Stimulated activated memory B cell treated with anti-CD40 and anti-IgM and Interleukin-4, amounts not matched to agents 10 μg/mL and 1 μg/mL and 100 μg/mL, for 72 hours (primary cell): ENCODE measurements at regions not wholly inside any gene's neighbourhood (a gene's known extent, or its start where the extent isn't known, plus 50 kb on each side); places are given as distances from the start of the nearest gene placed in this dataset.

Experiments
- ATAC-seq: fragments of 150-1000 bp; cut with Tn5 transposase; 2 replicates; pipeline ENCODE4 v1.10.0; 2021
- H3K27ac Mint-ChIP-seq: one replicate; pipeline ENCODE4 v1.8.0; 2022; ENCODE audit warnings: mild to moderate bottlenecking, mixed read lengths
- H3K27me3 Mint-ChIP-seq: one replicate; pipeline ENCODE4 v1.8.0; 2022; ENCODE audit warnings: mixed read lengths
- H3K36me3 Mint-ChIP-seq: one replicate; pipeline ENCODE4 v1.8.0; 2022; ENCODE audit warnings: mixed read lengths
- H3K4me1 Mint-ChIP-seq: one replicate; pipeline ENCODE4 v1.8.0; 2022; ENCODE audit warnings: mixed read lengths
- H3K4me3 Mint-ChIP-seq: one replicate; pipeline ENCODE4 v1.8.0; 2022; ENCODE audit warnings: mild to moderate bottlenecking, moderate library complexity, mixed read lengths
- H3K9me3 Mint-ChIP-seq: one replicate; pipeline ENCODE4 v1.8.0; 2022; ENCODE audit warnings: mixed read lengths

GRCh38 chr2:16035747-16036745 is 95.7 kb downstream of the MYCN start:
- no peak overlapping the region for H3K27ac Mint-ChIP-seq
- ATAC-seq: no peak
- no peak overlapping the region for H3K4me3 Mint-ChIP-seq

GRCh38 chr2:16034975-16035746 is 94.8 kb downstream of the MYCN start:
- H3K27me3 Mint-ChIP-seq: peaks cover 9% of the 10 kb centered on the region
- no peaks in the 10 kb centered on the region for H3K9me3 Mint-ChIP-seq
- H3K4me1 Mint-ChIP-seq: no peaks in the 10 kb centered on the region
- H3K36me3 Mint-ChIP-seq: no peaks in the 10 kb centered on the region
- no peak overlapping the region for H3K4me3 Mint-ChIP-seq
- no peak overlapping the region for H3K27ac Mint-ChIP-seq
- ATAC-seq: no peak

More at GRCh38 chr2:16035747-16036745, 95.7 kb downstream of the MYCN start:
- Mint-ChIP-seq H3K27me3 (peaks cover 9% of the 10 kb centered on the region), H3K9me3 (no peaks in the 10 kb centered on the region), H3K36me3 (no peaks in the 10 kb centered on the region), H3K4me1 (no peaks in the 10 kb centered on the region)

GRCh38 chr2:16034151-16034974 is 94.0 kb downstream of the MYCN start:
- no peak overlapping the region for H3K27ac Mint-ChIP-seq
- no peaks in the 10 kb centered on the region for H3K36me3 Mint-ChIP-seq
- H3K27me3 Mint-ChIP-seq: peaks cover 2% of the 10 kb centered on the region
- ATAC-seq: no peak
- no peaks in the 10 kb centered on the region for H3K9me3 Mint-ChIP-seq
- no peaks in the 10 kb centered on the region for H3K4me1 Mint-ChIP-seq
- H3K4me3 Mint-ChIP-seq: no peak overlapping the region

- no peak overlapping the region for H3K4me3 Mint-ChIP-seq
- H3K27me3 Mint-ChIP-seq: no peaks in the 10 kb centered on the region
- no peaks in the 10 kb centered on the region for H3K4me1 Mint-ChIP-seq
- H3K36me3 Mint-ChIP-seq: no peaks in the 10 kb centered on the region
- ATAC-seq: no peak
- no peaks in the 10 kb centered on the region for H3K9me3 Mint-ChIP-seq
- no peak overlapping the region for H3K27ac Mint-ChIP-seq
These were observed 92.6 kb downstream of the MYCN start for GRCh38 chr2:16033032-16033293.

- no peaks in the 10 kb centered on the region for H3K36me3 Mint-ChIP-seq
- H3K27me3 Mint-ChIP-seq: no peaks in the 10 kb centered on the region
- no peaks in the 10 kb centered on the region for H3K9me3 Mint-ChIP-seq
- no peak for ATAC-seq
- H3K27ac Mint-ChIP-seq: no peak overlapping the region
- H3K4me1 Mint-ChIP-seq: no peaks in the 10 kb centered on the region
- H3K4me3 Mint-ChIP-seq: no peak overlapping the region
These were observed 92.1 kb downstream of the MYCN start for GRCh38 chr2:16032282-16033031.

- no peak overlapping the region for H3K4me3 Mint-ChIP-seq
- no peaks in the 10 kb centered on the region for H3K36me3 Mint-ChIP-seq
These were observed 91.5 kb downstream of the MYCN start for GRCh38 chr2:16031848-16032159.

GRCh38 chr2:16031058-16031847 is 90.9 kb downstream of the MYCN start:
- ATAC-seq: peak; percentile 10
- H3K4me3 Mint-ChIP-seq: no peak overlapping the region
- no peaks in the 10 kb centered on the region for H3K27me3 Mint-ChIP-seq
- no peak overlapping the region for H3K27ac Mint-ChIP-seq
- no peaks in the 10 kb centered on the region for H3K36me3 Mint-ChIP-seq
- H3K4me1 Mint-ChIP-seq: no peaks in the 10 kb centered on the region
- H3K9me3 Mint-ChIP-seq: no peaks in the 10 kb centered on the region

More at GRCh38 chr2:16031848-16032159, 91.5 kb downstream of the MYCN start:
- no peak overlapping the region for H3K27ac Mint-ChIP-seq
- no peaks in the 10 kb centered on the region for H3K27me3 Mint-ChIP-seq
- no peaks in the 10 kb centered on the region for H3K4me1 Mint-ChIP-seq
- no peak for ATAC-seq
- no peaks in the 10 kb centered on the region for H3K9me3 Mint-ChIP-seq

- H3K4me3 Mint-ChIP-seq: no peak overlapping the region
- H3K9me3 Mint-ChIP-seq: peaks cover 2% of the 10 kb centered on the region
- H3K27me3 Mint-ChIP-seq: no peaks in the 10 kb centered on the region
- H3K27ac Mint-ChIP-seq: no peak overlapping the region
- ATAC-seq: peak; percentile 41
- no peaks in the 10 kb centered on the region for H3K4me1 Mint-ChIP-seq
- no peaks in the 10 kb centered on the region for H3K36me3 Mint-ChIP-seq
These were observed 90.1 kb downstream of the MYCN start for GRCh38 chr2:16030206-16031057.

- ATAC-seq: no peak
- Mint-ChIP-seq H3K27ac (no peak overlapping the region), H3K4me3 (no peak overlapping the region), H3K36me3 (no peaks in the 10 kb centered on the region), H3K4me1 (no peaks in the 10 kb centered on the region), H3K27me3 (no peaks in the 10 kb centered on the region), H3K9me3 (peaks cover 5% of the 10 kb centered on the region)
These were observed 88.3 kb downstream of the MYCN start for GRCh38 chr2:16028644-16029043.

- no peak for ATAC-seq
- no peak overlapping the region for H3K27ac Mint-ChIP-seq
- peaks cover 5% of the 10 kb centered on the region for H3K9me3 Mint-ChIP-seq
- H3K4me3 Mint-ChIP-seq: no peak overlapping the region
- H3K36me3 Mint-ChIP-seq: no peaks in the 10 kb centered on the region
- H3K27me3 Mint-ChIP-seq: no peaks in the 10 kb centered on the region
- H3K4me1 Mint-ChIP-seq: no peaks in the 10 kb centered on the region
These were observed 86.6 kb downstream of the MYCN start for GRCh38 chr2:16026816-16027501.

- ATAC-seq: no peak
- Mint-ChIP-seq H3K4me3 (no peak overlapping the region), H3K36me3 (no peaks in the 10 kb centered on the region), H3K27ac (no peak overlapping the region), H3K4me1 (no peaks in the 10 kb centered on the region), H3K9me3 (peaks cover 5% of the 10 kb centered on the region), H3K27me3 (no peaks in the 10 kb centered on the region)
These were observed 85.7 kb downstream of the MYCN start for GRCh38 chr2:16025876-16026640.

- Mint-ChIP-seq H3K4me1 (no peaks in the 10 kb centered on the region), H3K9me3 (peaks cover 5% of the 10 kb centered on the region), H3K27ac (no peak overlapping the region), H3K4me3 (no peak overlapping the region), H3K36me3 (no peaks in the 10 kb centered on the region), H3K27me3 (peaks cover 4% of the 10 kb centered on the region)
- ATAC-seq: peak; percentile 48
These were observed 85.0 kb downstream of the MYCN start for GRCh38 chr2:16025211-16025875.
